ENCODE measurements at regions not wholly inside any gene's neighbourhood (a gene's known extent, or its start where the extent isn't known, plus 50 kb on each side); places are given as distances from the start of the nearest gene placed in this dataset.

DNA sequence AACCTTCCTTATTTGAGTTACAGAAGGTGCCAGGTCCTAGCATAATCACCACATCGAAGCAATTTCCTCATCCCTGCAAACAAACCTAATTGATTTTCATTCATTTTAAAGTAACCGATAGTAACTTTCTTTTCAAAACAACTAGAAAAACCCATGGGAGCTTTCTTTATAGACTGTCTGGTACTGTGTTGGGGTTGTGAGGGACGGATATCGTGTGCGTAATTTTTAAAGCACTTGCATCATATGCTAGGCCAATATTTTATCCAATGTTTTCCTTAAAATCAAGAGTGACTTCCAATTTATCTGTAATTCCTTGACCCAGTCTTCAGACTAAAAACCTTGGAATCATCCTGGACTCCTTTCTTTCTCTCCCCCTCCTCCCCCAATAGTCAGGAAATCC lies 271.5 kb upstream of the SESN3 start:
- Histone ChIP-seq H3K4me1 (ENCODE audit: insufficient read depth, low read length) (no peaks in the 10 kb centered on the region), H2AFZ (ENCODE audit: low read depth, low read length) (no peak overlapping the region), H3K36me3 (ENCODE audit: insufficient read depth, low read length) (no peaks in the 10 kb centered on the region), H3K4me2 (ENCODE audit: insufficient read depth, low read length) (no peak overlapping the region), H3K79me2 (ENCODE audit: insufficient read depth, low read length) (no peaks in the 10 kb centered on the region), H3K27me3 (ENCODE audit: insufficient read depth, low read length, poor library complexity) (no peaks in the 10 kb centered on the region), H3K27ac (ENCODE audit: low read length) (no peak overlapping the region), H3K9me3 (ENCODE audit: insufficient read depth, low read length, severe bottlenecking) (no peaks in the 10 kb centered on the region), H3K4me3 (ENCODE audit: low read depth in 1 of 2, low read length in 2 of 2) (no peak overlapping the region), H4K20me1 (ENCODE audit: insufficient read depth, low read length) (no peaks in the 10 kb centered on the region), H3K9ac (ENCODE audit: low read depth, low read length) (no peak overlapping the region)
- TF ChIP-seq CTCF (IDR thresholded peaks at IDR 0.05; ENCODE audit: borderline replicate concordance, extremely low read depth, low read length, poor library complexity, severe bottlenecking) (no peak), EZH2 (IDR thresholded peaks at IDR 0.05; ENCODE audit: borderline replicate concordance, low read depth, low read length, severe bottlenecking) (no peak)
- no peak for DNase-seq
- ATAC-seq (ENCODE audit: insufficient read depth, low read depth) = no peak

DNA sequence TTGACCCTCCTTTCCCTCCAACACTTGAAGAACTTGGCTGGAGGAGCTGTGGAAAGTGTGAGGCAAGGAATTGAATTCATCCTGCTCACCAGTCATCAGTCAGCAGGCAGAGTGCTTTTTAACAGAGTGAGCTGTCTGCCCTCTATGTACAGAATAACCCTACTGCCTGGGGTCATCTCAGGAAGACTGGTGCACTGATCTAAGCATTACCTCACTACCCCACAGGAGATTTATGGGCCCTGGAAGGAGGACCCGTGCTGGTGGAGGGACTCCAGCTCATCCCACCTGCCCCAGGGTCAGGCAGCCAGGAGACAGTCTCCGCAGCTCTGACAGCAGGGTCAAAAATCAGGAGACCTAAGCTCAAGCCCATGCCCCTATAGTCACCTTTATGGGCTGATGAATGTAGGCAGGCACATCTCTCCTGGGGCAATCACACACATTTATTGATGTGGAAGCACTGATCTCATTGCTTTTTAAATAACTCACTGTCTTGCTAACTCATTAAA lies 270.8 kb upstream of the SESN3 start:
- DNase-seq (no peak), ATAC-seq (ENCODE audit: insufficient read depth, low read depth) (no peak)
- Histone ChIP-seq H3K4me2 (ENCODE audit: insufficient read depth, low read length) (no peak overlapping the region), H3K27ac (ENCODE audit: low read length) (no peak overlapping the region), H3K9me3 (ENCODE audit: insufficient read depth, low read length, severe bottlenecking) (no peaks in the 10 kb centered on the region), H3K36me3 (ENCODE audit: insufficient read depth, low read length) (no peaks in the 10 kb centered on the region), H2AFZ (ENCODE audit: low read depth, low read length) (no peak overlapping the region), H3K4me3 (ENCODE audit: low read depth in 1 of 2, low read length in 2 of 2) (no peak overlapping the region), H3K79me2 (ENCODE audit: insufficient read depth, low read length) (no peaks in the 10 kb centered on the region), H3K27me3 (ENCODE audit: insufficient read depth, low read length, poor library complexity) (no peaks in the 10 kb centered on the region), H3K4me1 (ENCODE audit: insufficient read depth, low read length) (no peaks in the 10 kb centered on the region), H4K20me1 (ENCODE audit: insufficient read depth, low read length) (no peaks in the 10 kb centered on the region), H3K9ac (ENCODE audit: low read depth, low read length) (no peak overlapping the region)
- TF ChIP-seq CTCF (IDR thresholded peaks at IDR 0.05; ENCODE audit: borderline replicate concordance, extremely low read depth, low read length, poor library complexity, severe bottlenecking) (no peak), EZH2 (IDR thresholded peaks at IDR 0.05; ENCODE audit: borderline replicate concordance, low read depth, low read length, severe bottlenecking) (no peak)

DNA sequence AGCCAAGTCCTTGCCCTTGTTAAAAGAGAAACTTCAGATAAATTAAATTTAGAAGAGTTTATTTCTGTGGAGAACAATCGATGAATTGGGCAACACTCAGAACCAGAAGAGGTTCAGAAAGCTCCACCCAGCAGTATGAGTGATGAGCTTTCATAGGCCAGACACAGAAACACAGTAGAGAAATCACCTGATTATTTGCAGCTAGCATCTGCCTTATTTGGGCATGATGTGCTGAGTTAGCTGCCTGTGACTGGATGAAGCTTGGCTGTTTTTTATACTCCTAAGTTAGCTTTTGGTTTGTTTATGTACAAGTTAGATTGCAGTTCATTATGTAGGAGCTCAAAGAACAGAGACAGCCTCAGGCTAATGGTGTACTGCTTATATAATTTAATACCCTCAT lies 269.5 kb upstream of the SESN3 start:
- no peaks in the 10 kb centered on the region for H4K20me1 ChIP-seq (ENCODE audit: insufficient read depth, low read length)
- H3K4me3 ChIP-seq (ENCODE audit: low read depth in 1 of 2, low read length in 2 of 2) = no peak overlapping the region
- H3K27ac ChIP-seq (ENCODE audit: low read length) = no peak overlapping the region
- no peak for DNase-seq
- no peaks in the 10 kb centered on the region for H3K9me3 ChIP-seq (ENCODE audit: insufficient read depth, low read length, severe bottlenecking)
- no peak for ATAC-seq (ENCODE audit: insufficient read depth, low read depth)
- H2AFZ ChIP-seq (ENCODE audit: low read depth, low read length) = no peak overlapping the region
- no peaks in the 10 kb centered on the region for H3K79me2 ChIP-seq (ENCODE audit: insufficient read depth, low read length)
- no peaks in the 10 kb centered on the region for H3K36me3 ChIP-seq (ENCODE audit: insufficient read depth, low read length)
- TF ChIP-seq CTCF (IDR thresholded peaks at IDR 0.05; ENCODE audit: borderline replicate concordance, extremely low read depth, low read length, poor library complexity, severe bottlenecking) = no peak
- no peak for TF ChIP-seq EZH2 (IDR thresholded peaks at IDR 0.05; ENCODE audit: borderline replicate concordance, low read depth, low read length, severe bottlenecking)
- H3K4me1 ChIP-seq (ENCODE audit: insufficient read depth, low read length) = no peaks in the 10 kb centered on the region
- H3K27me3 ChIP-seq (ENCODE audit: insufficient read depth, low read length, poor library complexity) = no peaks in the 10 kb centered on the region
- no peak overlapping the region for H3K9ac ChIP-seq (ENCODE audit: low read depth, low read length)
- H3K4me2 ChIP-seq (ENCODE audit: insufficient read depth, low read length) = no peak overlapping the region

Measured in DND-41 (cell line).